Fibroblast of skin of scalp (primary cell): ENCODE measurements at regions not wholly inside any gene's neighbourhood (a gene's known extent, or its start where the extent isn't known, plus 50 kb on each side); places are given as distances from the start of the nearest gene placed in this dataset.
A peak's percentile ranks its signal among the peaks of the same experiment; 100 is the strongest.
"Not testable (repeated sequence)": the region's sequence is repeated elsewhere in the genome, so short reads cannot be mapped to it uniquely, and the experiment has no call there.

Source experiments
- DNase-seq: peaks from one replicate; pipeline ENCODE4 v3.0.0-alpha.2; 2013

GRCh38 chr18:2143636-2144035 lies 427.7 kb downstream of the METTL4 start:
- DNase-seq = peak; percentile 39

DNA sequence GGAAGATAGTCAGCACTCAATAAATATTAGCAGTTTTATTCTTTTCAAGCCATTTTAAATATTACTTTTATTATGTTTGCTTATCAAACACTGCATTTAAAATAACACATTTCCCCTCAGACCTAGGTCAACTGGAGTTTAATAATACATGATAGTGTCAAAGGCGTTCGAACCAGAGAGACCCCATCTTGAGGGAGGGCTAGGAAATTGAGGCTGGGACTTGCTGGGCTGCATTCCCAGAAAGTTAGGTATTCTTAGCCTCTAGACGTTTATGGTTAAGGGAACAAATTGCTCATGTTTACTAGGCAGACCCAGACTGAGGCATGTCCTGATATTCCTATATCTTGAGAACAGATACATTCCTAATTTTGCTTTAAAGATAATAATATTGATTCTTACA lies 426.5 kb downstream of the METTL4 start:
- no peak for DNase-seq

- DNase-seq = no peak
These were observed 425.2 kb downstream of the METTL4 start for GRCh38 chr18:2146092-2146491.

GRCh38 chr18:2146754-2147153 lies 424.6 kb downstream of the METTL4 start:
- DNase-seq = no peak

- DNase-seq = peak; percentile 57
These were observed 423.7 kb downstream of the METTL4 start for GRCh38 chr18:2147476-2148230.

DNA sequence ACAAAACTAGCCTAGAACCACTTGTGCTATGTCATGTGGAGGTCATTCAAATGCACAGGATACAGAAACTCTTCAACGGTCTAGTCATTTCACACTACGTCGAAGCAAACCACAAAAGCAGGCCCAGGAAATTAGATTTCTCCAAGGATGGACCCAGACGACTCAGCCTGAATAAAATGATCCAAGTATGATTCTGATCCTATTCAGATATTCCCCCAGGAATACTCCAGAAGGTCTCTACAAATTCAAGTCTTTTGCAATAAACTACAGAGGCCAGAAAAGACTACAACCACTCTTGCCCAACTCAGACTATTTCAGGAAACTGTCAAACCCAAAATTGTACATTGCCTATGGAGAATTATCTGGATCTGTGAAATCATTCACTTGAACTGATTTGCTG lies 422.5 kb downstream of the METTL4 start:
- DNase-seq = no peak

DNA sequence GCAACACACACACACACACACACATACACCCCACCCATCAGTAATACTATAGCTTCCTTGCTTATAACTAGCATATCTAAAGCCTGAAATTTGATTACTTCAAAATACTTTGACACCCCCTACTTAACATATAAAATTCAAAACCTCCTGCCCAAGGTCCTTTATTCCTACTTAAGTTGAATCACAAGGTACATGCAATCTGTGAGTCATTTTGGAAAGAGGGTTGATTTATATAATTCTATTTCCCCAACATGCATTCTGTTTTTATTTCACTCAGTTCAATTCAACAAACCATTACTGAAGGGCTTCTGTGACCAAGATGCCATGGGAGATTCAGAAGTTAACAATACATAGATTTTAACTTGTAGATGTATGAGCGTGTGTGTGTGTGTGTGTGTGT lies 420.7 kb downstream of the METTL4 start:
- no peak for DNase-seq

DNA sequence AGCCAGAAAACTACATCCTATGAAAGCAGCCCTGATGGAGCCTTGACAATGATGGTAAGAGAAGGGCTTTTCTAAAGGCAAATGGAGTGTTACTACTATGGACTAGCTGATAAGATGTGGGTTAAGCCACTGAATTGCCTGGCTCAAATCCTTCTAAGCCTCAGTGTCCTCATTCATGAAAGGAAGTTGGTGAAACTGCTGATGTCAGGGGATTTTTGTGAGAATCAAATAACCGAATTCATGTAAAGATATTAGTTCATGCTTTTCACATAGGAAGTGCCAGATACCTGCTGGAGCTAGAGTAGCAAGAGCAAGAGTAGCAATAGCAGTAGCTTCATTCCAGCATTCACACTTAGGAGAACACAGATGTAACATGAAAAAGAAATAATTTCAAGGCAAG lies 417.0 kb downstream of the METTL4 start:
- DNase-seq = no peak

DNA sequence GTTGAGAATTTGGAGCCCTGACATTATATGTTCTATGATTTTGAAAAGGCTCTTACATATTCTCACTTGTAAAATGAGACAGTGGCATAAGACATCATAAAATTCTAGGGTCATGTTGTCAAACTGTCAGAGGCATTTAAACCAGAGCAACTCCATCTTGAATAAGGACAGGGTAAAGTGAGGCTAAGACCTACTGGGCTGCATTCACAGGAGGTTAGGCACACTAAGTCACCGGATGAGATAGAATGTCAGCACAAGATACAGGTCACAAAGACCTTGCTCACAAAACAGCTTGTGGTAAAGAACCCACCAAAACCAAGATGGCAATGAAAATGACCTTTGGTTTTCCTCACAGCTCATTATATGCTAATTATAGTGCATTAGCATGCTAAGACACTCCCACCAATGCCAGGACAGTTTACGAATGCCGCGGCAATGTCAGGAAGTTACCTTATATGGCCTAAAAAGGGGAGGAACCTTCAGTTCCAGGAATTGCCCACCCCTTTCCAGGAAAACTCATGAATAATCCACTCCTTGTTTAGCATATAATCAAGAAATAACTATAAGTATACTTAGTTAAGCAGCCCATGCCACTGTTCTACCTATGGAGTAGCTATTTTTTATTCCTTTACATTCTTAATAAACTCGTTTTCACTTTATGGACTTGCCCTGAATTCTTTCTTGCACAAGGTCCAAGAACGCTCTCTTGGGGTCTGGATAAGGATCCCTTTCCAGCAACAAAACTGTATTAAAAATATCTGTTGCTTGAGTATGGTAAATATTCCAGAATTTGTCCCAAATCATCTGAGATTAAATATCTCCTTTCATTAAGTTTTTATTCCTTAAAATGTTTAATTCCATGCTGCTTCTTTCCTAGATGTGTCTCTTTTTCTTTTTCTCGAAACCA lies 406.4 kb downstream of the METTL4 start:
- DNase-seq = no peak

- DNase-seq = not testable (repeated sequence)
These were observed 404.4 kb downstream of the METTL4 start for GRCh38 chr18:2166876-2167275.

GRCh38 chr18:2168022-2168421 lies 403.3 kb downstream of the METTL4 start:
- DNase-seq = no peak

GRCh38 chr18:2169656-2170055 lies 401.6 kb downstream of the METTL4 start:
- no peak for DNase-seq

GRCh38 chr18:2171840-2172625 lies 399.3 kb downstream of the METTL4 start:
- DNase-seq = no peak

DNA sequence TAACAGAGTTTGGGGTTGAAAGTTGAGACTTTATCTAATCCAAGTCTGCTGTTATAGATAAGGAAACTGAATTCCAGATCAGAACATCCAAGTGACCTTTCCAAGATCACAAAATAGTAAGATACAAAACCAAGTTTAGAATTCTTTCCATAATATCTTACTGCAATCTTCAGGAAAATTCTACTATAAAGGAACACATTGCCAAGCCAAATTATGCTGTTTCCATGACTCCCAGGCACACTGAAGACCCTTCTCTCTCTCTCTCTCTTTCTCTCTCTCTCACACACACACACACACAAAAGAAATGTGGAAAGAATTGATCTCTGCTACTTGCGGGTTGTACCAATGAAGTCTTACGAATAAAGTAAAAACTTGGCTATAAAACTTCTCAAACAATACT lies 398.4 kb downstream of the METTL4 start:
- DNase-seq = no peak

- peak; percentile 66 for DNase-seq
These were observed 397.8 kb downstream of the METTL4 start for GRCh38 chr18:2173486-2173885.

- no peak for DNase-seq
These were observed 393.3 kb downstream of the METTL4 start for GRCh38 chr18:2178036-2178435.

GRCh38 chr18:2179498-2180183 lies 391.7 kb downstream of the METTL4 start:
- DNase-seq = no peak

DNA sequence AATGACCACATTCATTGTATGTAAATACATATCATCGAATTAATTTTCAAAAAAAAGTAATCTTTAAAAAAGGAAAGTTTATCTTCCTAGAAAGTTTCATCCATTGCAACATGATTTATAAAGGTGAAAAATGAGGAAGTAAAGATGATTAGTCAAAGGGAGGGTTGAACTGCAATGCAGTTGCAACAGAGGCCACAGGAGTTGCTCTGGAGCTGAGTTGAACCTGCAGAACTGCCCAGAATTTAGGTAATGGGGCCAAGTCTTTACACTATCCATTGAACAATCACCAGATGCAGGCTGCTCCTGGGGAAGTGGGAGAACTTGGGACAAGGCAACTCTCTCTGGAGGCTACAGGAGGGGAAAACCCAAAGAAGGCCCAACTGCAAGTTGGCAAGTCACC lies 390.7 kb downstream of the METTL4 start:
- DNase-seq = no peak

DNA sequence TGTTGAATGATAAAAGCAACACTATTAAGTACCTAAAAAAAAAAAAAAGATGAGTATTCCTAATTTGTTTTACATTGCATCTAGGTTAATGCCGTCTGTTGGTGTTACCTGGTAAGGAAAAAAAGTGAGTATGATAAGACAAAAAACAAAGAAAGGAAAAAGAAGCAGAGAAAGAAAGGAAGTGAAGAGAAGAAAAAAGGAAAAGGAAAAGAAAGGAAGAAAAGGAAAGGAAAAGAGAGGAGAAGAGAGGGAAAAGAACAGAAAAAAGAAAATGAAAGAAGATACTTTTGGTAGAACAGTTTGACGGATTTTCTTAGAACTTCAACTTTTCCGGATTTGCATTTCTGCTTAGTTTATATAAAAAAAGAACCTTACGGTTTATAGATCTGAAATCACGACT lies 387.9 kb downstream of the METTL4 start:
- DNase-seq = no peak

GRCh38 chr18:2186967-2187366 lies 384.3 kb downstream of the METTL4 start:
- no peak for DNase-seq

- DNase-seq = no peak
These were observed 383.0 kb downstream of the METTL4 start for GRCh38 chr18:2188258-2188657.

DNA sequence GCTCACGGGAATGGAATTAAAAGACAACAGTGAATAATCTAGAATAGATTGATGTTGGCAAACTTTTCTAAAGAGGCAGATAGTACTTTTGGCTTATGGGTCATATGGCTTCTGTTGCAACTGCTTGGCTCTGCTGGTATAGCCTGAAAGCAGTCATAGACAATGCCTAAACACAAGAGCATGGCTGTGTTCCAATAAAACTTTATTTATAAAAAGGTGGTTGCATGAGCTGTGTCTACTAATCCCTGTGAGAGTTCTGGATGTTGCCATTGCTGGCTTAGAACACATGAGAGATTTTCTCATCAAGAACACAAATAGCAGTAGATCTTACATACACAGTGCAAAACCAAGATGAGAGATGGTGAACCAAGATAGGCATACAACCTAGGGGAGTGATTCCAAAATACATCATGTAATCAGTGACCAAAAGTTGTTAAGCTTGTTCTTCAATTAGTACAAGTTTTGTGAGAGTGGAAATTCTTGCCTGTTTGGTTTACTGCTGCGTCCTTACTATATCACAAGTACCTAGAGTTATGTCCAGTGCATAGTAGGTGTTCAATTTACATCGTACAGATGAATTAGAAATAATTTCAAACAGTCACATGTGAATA lies 380.0 kb downstream of the METTL4 start:
- no peak for DNase-seq
